NCI-H748 (cell line): ENCODE measurements at regions not wholly inside any gene's neighbourhood (a gene's known extent, or its start where the extent isn't known, plus 50 kb on each side); places are given as distances from the start of the nearest gene placed in this dataset.

Experiments used
- DNase-seq: peaks from one replicate; lab custom pipeline; 2025; ENCODE audit not compliant: unreplicated experiment; lab: John Stamatoyannopoulos, UW

GRCh38 chr11:87391496-87391895 lies 353.8 kb downstream of the TMEM135 start:
- DNase-seq, result no peak

- DNase-seq, result no peak
These were observed 346.5 kb downstream of the TMEM135 start for GRCh38 chr11:87384078-87384729.

GRCh38 chr11:87374038-87374807 lies 336.5 kb downstream of the TMEM135 start:
- no peak for DNase-seq
